ENCODE measurements at regions not wholly inside any gene's neighbourhood (a gene's known extent, or its start where the extent isn't known, plus 50 kb on each side); places are given as distances from the start of the nearest gene placed in this dataset.

GRCh38 chr9:21576331-21577189 lies 94.4 kb upstream of the IFNE start:
- Histone ChIP-seq H3K36me3 (ENCODE audit: low read depth) (peaks cover 51% of the 10 kb centered on the region), H3K27ac (ENCODE audit: poor library complexity, severe bottlenecking) (peak overlapping the region; percentile 98), H3K9me3 (ENCODE audit: severe bottlenecking) (no peaks in the 10 kb centered on the region), H3K4me1 (ENCODE audit: insufficient read depth, poor library complexity, severe bottlenecking) (peaks cover 72% of the 10 kb centered on the region), H3K4me3 (ENCODE audit: severe bottlenecking) (peak overlapping the region; percentile 5), H3K27me3 (ENCODE audit: insufficient read depth, poor library complexity, severe bottlenecking) (no peaks in the 10 kb centered on the region)
- no peak for DNase-seq (ENCODE audit: low spot score)
- peak; percentile 71 for ATAC-seq (ENCODE audit: low read depth)
- TF ChIP-seq, protein P1, sequence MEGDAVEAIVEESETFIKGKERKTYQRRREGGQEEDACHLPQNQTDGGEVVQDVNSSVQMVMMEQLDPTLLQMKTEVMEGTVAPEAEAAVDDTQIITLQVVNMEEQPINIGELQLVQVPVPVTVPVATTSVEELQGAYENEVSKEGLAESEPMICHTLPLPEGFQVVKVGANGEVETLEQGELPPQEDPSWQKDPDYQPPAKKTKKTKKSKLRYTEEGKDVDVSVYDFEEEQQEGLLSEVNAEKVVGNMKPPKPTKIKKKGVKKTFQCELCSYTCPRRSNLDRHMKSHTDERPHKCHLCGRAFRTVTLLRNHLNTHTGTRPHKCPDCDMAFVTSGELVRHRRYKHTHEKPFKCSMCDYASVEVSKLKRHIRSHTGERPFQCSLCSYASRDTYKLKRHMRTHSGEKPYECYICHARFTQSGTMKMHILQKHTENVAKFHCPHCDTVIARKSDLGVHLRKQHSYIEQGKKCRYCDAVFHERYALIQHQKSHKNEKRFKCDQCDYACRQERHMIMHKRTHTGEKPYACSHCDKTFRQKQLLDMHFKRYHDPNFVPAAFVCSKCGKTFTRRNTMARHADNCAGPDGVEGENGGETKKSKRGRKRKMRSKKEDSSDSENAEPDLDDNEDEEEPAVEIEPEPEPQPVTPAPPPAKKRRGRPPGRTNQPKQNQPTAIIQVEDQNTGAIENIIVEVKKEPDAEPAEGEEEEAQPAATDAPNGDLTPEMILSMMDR (IDR thresholded peaks at IDR 0.05; ENCODE audit: poor library complexity, severe bottlenecking), result no peak

- Histone ChIP-seq H3K4me1 (ENCODE audit: insufficient read depth, poor library complexity, severe bottlenecking) (peaks cover 66% of the 10 kb centered on the region), H3K4me3 (ENCODE audit: severe bottlenecking) (no peak overlapping the region), H3K27me3 (ENCODE audit: insufficient read depth, poor library complexity, severe bottlenecking) (no peaks in the 10 kb centered on the region), H3K9me3 (ENCODE audit: severe bottlenecking) (no peaks in the 10 kb centered on the region), H3K27ac (ENCODE audit: poor library complexity, severe bottlenecking) (peak overlapping the region; percentile 98), H3K36me3 (ENCODE audit: low read depth) (peaks cover 67% of the 10 kb centered on the region)
- DNase-seq (ENCODE audit: low spot score) (no peak), ATAC-seq (ENCODE audit: low read depth) (peak; percentile 37)
- TF ChIP-seq, protein P1 (IDR thresholded peaks at IDR 0.05; ENCODE audit: poor library complexity, severe bottlenecking), result no peak
Observed at GRCh38 chr9:21579247-21579671, 97.1 kb upstream of the IFNE start.

- Histone ChIP-seq H3K27me3 (ENCODE audit: insufficient read depth, poor library complexity, severe bottlenecking) (no peaks in the 10 kb centered on the region), H3K36me3 (ENCODE audit: low read depth) (peaks cover 72% of the 10 kb centered on the region), H3K9me3 (ENCODE audit: severe bottlenecking) (no peaks in the 10 kb centered on the region), H3K27ac (ENCODE audit: poor library complexity, severe bottlenecking) (peak overlapping the region; percentile 98), H3K4me3 (ENCODE audit: severe bottlenecking) (no peak overlapping the region), H3K4me1 (ENCODE audit: insufficient read depth, poor library complexity, severe bottlenecking) (peaks cover 67% of the 10 kb centered on the region)
- no peak for DNase-seq (ENCODE audit: low spot score)
- TF ChIP-seq, protein P1 (IDR thresholded peaks at IDR 0.05; ENCODE audit: poor library complexity, severe bottlenecking), result no peak
- no peak for ATAC-seq (ENCODE audit: low read depth)
Observed at GRCh38 chr9:21579743-21580142, 97.6 kb upstream of the IFNE start.

GRCh38 chr9:21580636-21581378 lies 98.7 kb upstream of the IFNE start:
- Histone ChIP-seq H3K9me3 (ENCODE audit: severe bottlenecking) (no peaks in the 10 kb centered on the region), H3K36me3 (ENCODE audit: low read depth) (peaks cover 74% of the 10 kb centered on the region), H3K27ac (ENCODE audit: poor library complexity, severe bottlenecking) (peak overlapping the region; percentile 98), H3K4me3 (ENCODE audit: severe bottlenecking) (no peak overlapping the region), H3K4me1 (ENCODE audit: insufficient read depth, poor library complexity, severe bottlenecking) (peaks cover 74% of the 10 kb centered on the region), H3K27me3 (ENCODE audit: insufficient read depth, poor library complexity, severe bottlenecking) (no peaks in the 10 kb centered on the region)
- no peak for DNase-seq (ENCODE audit: low spot score)
- ATAC-seq (ENCODE audit: low read depth), result 0 out of 3 replicates have a peak, but pooled peaks have one; percentile 4
- TF ChIP-seq, protein P1 (IDR thresholded peaks at IDR 0.05; ENCODE audit: poor library complexity, severe bottlenecking), result no peak
